Esophagus muscularis mucosa (tissue), 4 donors: ENCODE measurements at regions not wholly inside any gene's neighbourhood (a gene's known extent, or its start where the extent isn't known, plus 50 kb on each side); places are given as distances from the start of the nearest gene placed in this dataset.

Source experiments
- DNase-seq: peaks from one replicate; pipeline ENCODE4 v3.0.0-alpha.2; 2017; ENCODE audit errors: extremely low spot score
- H3K27ac ChIP-seq, 4 donors: fragments of 200-600 bp; sonication (generic); replicated peaks in 1 of 4; 1 replicate in 3 of 4; 2 replicates in 1 of 4; pipeline ENCODE4 v1.5.1; 2016 to 2019; ENCODE audit warnings: mild to moderate bottlenecking in 1 of 4
- H3K27me3 ChIP-seq, 4 donors: fragments of 200-600 bp; sonication (generic); one replicate each; pipeline versions ENCODE4 v1.5.1 to v1.6.0; 2016 to 2019
- H3K36me3 ChIP-seq, 4 donors: fragments of 200-600 bp; sonication (generic); one replicate each; pipeline ENCODE4 v1.5.1; 2016 to 2019
- H3K4me1 ChIP-seq, 4 donors: fragments of 200-600 bp; sonication (generic); one replicate each; pipeline ENCODE4 v1.5.1; 2016 to 2019
- H3K4me3 ChIP-seq, 4 donors: fragments of 200-600 bp; sonication (generic); 1 replicate in 2 of 4; 2 replicates in 2 of 4; pipeline ENCODE4 v1.5.1; 2016 to 2019; ENCODE audit warnings: mild to moderate bottlenecking in 4 of 4, moderate library complexity in 1 of 4
- H3K9me3 ChIP-seq, 4 donors: fragments of 200-600 bp; sonication (generic); 1 replicate in 3 of 4; 2 replicates in 1 of 4; pipeline ENCODE4 v1.5.1; 2016 to 2019
- EP300 ChIP-seq: sonication (generic); formaldehyde crosslinking; IDR thresholded peaks from one replicate; pipeline ENCODE4 v1.6.1; 2017; ENCODE audit warnings: antibody characterized with exemption
- POLR2A ChIP-seq: fragments of 450-650 bp; IDR thresholded peaks from one replicate; pipeline ENCODE4 v1.6.1; 2017; ENCODE audit warnings: antibody characterized with exemption, moderate library complexity, mild to moderate bottlenecking, low read depth
- POLR2AphosphoS5 ChIP-seq, 2 donors: sonication (generic); formaldehyde crosslinking; IDR thresholded peaks; one replicate each; pipeline ENCODE4 v1.6.1; 2017; ENCODE audit warnings: antibody characterized with exemption in 2 of 2
- WGBS: methylation state at CpG from one replicate; pipeline ENCODE4 v1.1.5; 2018; 5-methylcytosine and 5-hydroxymethylcytosine counted together
- intact Hi-C: fragments of 100-400 bp; cut with DNase I; formaldehyde crosslinking; loops from one replicate; pipeline ENCODE4 v1.15.1; 2023
- TF ChIP-seq, protein P1 (sequence below), 3 experiments: fragments of 200-600 bp in 2 of 3; fragments of 450-650 bp in 1 of 3; sonication (generic) in 2 of 3; IDR thresholded peaks; one replicate each; pipeline ENCODE4 v1.5.1; 2017 to 2019; ENCODE audit warnings: antibody characterized with exemption in 3 of 3, mild to moderate bottlenecking in 2 of 3, moderate library complexity in 1 of 3

DNA sequence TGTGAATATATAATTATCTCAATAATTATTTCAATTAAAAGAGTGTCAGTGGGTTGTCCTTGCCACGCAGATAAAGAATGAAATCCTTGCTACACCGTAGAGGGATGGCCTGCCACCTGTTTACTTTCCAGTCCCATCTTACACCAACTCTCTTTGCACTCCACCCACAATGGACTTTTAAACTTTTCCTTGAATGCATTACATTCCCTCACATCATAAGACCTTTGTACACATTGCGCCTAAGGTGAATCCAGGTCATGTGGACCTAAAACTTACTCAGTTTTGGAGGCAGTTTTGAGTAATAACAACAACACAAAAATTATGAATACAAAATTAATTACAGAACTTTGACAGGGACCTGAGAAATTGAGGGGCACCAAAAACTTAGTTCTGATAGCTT is 78.7 kb upstream of the PDE5A start:
- DNase-seq: no peak
- no peaks in the 10 kb centered on the region for H3K36me3 ChIP-seq
- no peaks in the 10 kb centered on the region for H3K9me3 ChIP-seq
- 94% methylated on average over 3 of the region's 3 CpGs for WGBS
- H3K27ac ChIP-seq: no peak overlapping the region
- no peaks in the 10 kb centered on the region for H3K27me3 ChIP-seq
- no peak overlapping the region for H3K4me3 ChIP-seq
- TF ChIP-seq EP300: no peak
- TF ChIP-seq POLR2AphosphoS5 (IDR thresholded peaks at IDR 0.05): no peak
- TF ChIP-seq POLR2A: no peak
- TF ChIP-seq, protein P1, sequence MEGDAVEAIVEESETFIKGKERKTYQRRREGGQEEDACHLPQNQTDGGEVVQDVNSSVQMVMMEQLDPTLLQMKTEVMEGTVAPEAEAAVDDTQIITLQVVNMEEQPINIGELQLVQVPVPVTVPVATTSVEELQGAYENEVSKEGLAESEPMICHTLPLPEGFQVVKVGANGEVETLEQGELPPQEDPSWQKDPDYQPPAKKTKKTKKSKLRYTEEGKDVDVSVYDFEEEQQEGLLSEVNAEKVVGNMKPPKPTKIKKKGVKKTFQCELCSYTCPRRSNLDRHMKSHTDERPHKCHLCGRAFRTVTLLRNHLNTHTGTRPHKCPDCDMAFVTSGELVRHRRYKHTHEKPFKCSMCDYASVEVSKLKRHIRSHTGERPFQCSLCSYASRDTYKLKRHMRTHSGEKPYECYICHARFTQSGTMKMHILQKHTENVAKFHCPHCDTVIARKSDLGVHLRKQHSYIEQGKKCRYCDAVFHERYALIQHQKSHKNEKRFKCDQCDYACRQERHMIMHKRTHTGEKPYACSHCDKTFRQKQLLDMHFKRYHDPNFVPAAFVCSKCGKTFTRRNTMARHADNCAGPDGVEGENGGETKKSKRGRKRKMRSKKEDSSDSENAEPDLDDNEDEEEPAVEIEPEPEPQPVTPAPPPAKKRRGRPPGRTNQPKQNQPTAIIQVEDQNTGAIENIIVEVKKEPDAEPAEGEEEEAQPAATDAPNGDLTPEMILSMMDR (IDR thresholded peaks at IDR 0.05): no peak
- intact Hi-C loops: no loop called here
- no peaks in the 10 kb centered on the region for H3K4me1 ChIP-seq

- intact Hi-C loops: no loop called here
Measured at GRCh38 chr4:119706804-119707203, 78.2 kb upstream of the PDE5A start.

GRCh38 chr4:119697887-119698393 is 69.3 kb upstream of the PDE5A start:
- Histone ChIP-seq H3K27ac (no peak overlapping the region), H3K4me1 (peaks cover 0 to 3% (median 0%) of the 10 kb centered on the region in 4 donors), H3K4me3 (no peak overlapping the region), H3K36me3 (no peaks in the 10 kb centered on the region), H3K27me3 (no peaks in the 10 kb centered on the region), H3K9me3 (no peaks in the 10 kb centered on the region)
- 80% methylated on average over 4 of the region's 4 CpGs for WGBS
- intact Hi-C loops: loop anchor here (10.0 kb wide), 2 partner anchors 87 to 347 kb away; no protein-coding TSS in a partner anchor
- TF ChIP-seq, protein P1 (IDR thresholded peaks at IDR 0.05): no peak
- TF ChIP-seq EP300 (no peak), POLR2A (no peak), POLR2AphosphoS5 (IDR thresholded peaks at IDR 0.05) (no peak)
- no peak for DNase-seq

More at GRCh38 chr4:119706804-119707203, 78.2 kb upstream of the PDE5A start:
- H3K9me3 ChIP-seq: no peaks in the 10 kb centered on the region
- H3K27ac ChIP-seq: no peak overlapping the region
- DNase-seq: no peak
- H3K4me1 ChIP-seq: no peaks in the 10 kb centered on the region
- no peaks in the 10 kb centered on the region for H3K36me3 ChIP-seq
- H3K4me3 ChIP-seq: no peak overlapping the region
- TF ChIP-seq POLR2AphosphoS5 (IDR thresholded peaks at IDR 0.05): no peak
- no peak for TF ChIP-seq EP300
- no peak for TF ChIP-seq POLR2A
- TF ChIP-seq, protein P1 (IDR thresholded peaks at IDR 0.05): no peak
- H3K27me3 ChIP-seq: no peaks in the 10 kb centered on the region

DNA sequence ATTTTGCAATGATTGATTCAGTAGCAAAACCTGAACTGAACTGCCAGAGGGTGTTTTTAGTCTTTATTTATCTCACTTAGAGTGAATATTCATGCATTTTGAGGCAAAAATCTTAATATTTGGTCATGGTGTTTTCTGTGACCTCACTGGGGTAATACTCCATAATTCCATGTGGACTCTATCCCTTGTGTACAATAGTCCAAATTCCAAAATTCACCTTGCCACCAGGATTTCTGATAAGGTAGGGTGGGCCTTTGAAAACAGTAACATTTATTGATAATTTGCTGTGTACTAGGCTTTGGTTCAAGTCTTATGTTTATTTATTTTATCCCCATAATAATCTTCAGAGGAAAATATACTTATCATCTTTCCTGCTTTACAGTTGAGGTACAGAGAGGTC is 68.4 kb upstream of the PDE5A start:
- Histone ChIP-seq H3K27ac (no peak overlapping the region), H3K27me3 (no peaks in the 10 kb centered on the region), H3K36me3 (no peaks in the 10 kb centered on the region), H3K9me3 (no peaks in the 10 kb centered on the region), H3K4me3 (no peak overlapping the region), H3K4me1 (peaks cover 0 to 10% (median 5%) of the 10 kb centered on the region in 4 donors)
- TF ChIP-seq POLR2A (no peak), EP300 (no peak), POLR2AphosphoS5 (IDR thresholded peaks at IDR 0.05) (no peak)
- TF ChIP-seq, protein P1 (IDR thresholded peaks at IDR 0.05): no peak
- no peak for DNase-seq
- intact Hi-C loops: loop anchor here (10.0 kb wide), 2 partner anchors 88 to 348 kb away; no protein-coding TSS in a partner anchor

DNA sequence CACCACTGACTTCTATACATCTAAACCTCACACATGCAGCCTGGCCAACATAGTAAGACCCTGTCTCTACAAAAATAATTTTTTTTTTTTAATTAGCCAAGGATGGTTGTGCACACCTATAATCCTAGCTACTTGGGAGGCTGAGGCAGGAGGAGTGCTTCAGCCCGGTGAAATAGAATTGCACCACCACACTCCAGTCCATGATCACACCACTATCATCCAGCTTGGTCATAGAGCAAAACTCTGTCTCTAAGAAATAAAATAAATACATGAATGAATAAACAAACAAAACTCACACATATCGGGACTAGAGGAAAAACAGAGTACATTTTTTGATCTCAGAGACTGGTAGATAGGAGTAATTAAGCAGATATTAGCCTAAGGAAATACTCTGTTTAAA is 66.6 kb upstream of the PDE5A start:
- WGBS: 83% methylated on average over 2 of the region's 2 CpGs
- no peak overlapping the region for H3K4me3 ChIP-seq
- intact Hi-C loops: loop anchor here (10.0 kb wide), 2 partner anchors 90 to 350 kb away; no protein-coding TSS in a partner anchor
- H3K4me1 ChIP-seq: peaks cover 0 to 15% (median 8%) of the 10 kb centered on the region in 4 donors
- no peaks in the 10 kb centered on the region for H3K36me3 ChIP-seq
- TF ChIP-seq, protein P1 (IDR thresholded peaks at IDR 0.05): no peak
- H3K9me3 ChIP-seq: no peaks in the 10 kb centered on the region
- no peaks in the 10 kb centered on the region for H3K27me3 ChIP-seq
- no peak overlapping the region for H3K27ac ChIP-seq
- DNase-seq: no peak
